Keratinocyte (primary cell): ENCODE measurements at regions not wholly inside any gene's neighbourhood (a gene's known extent, or its start where the extent isn't known, plus 50 kb on each side); places are given as distances from the start of the nearest gene placed in this dataset.

ENCODE experiments used
- CTCF ChIP-seq, 3 experiments: IDR thresholded peaks in 1 of 3; conservative IDR thresholded peaks in 1 of 3; optimal IDR thresholded peaks in 1 of 3; 2 replicates in 2 of 3; 3 replicates in 1 of 3; pipeline versions ENCODE3 to v1.5.1; 2011; ENCODE audit warnings: low read length in 3 of 3, mild to moderate bottlenecking in 3 of 3, moderate library complexity in 2 of 3, control low read depth in 1 of 3, inconsistent platforms in 1 of 3; ENCODE audit not compliant: insufficient read depth in 2 of 3; ENCODE audit errors: extremely low read depth in 1 of 3
- EZH2 ChIP-seq: IDR thresholded peaks from one replicate; pipeline ENCODE4 v1.6.1; 2012; ENCODE audit warnings: inconsistent platforms, mild to moderate bottlenecking, low read length, moderate library complexity

GRCh38 chr10:112027731-112028280, 155.8 kb downstream of the GPAM start:
- TF ChIP-seq CTCF (optimal IDR thresholded peaks at IDR 0.05 in 1 of 3, IDR thresholded peaks at IDR 0.05 in 1 of 3, conservative IDR thresholded peaks at IDR 0.05 in 1 of 3; ENCODE audit: extremely low read depth in 1 of 3, insufficient read depth in 2 of 3, low read length in 3 of 3): no peak
- TF ChIP-seq EZH2: no peak
